Prostate gland (tissue), 2 donors: ENCODE measurements at regions not wholly inside any gene's neighbourhood (a gene's known extent, or its start where the extent isn't known, plus 50 kb on each side); places are given as distances from the start of the nearest gene placed in this dataset.

Experiments used
- DNase-seq: peaks from one replicate; pipeline ENCODE4 v3.0.0-alpha.2; 2019; ENCODE audit warnings: low spot score
- H3K27ac ChIP-seq, 2 donors: fragments of 200-600 bp; sonication (generic); 2 replicates each; pipeline ENCODE4 v1.5.1; 2017 to 2019
- H3K27me3 ChIP-seq: fragments of 200-600 bp; sonication (generic); replicated peaks from 2 replicates; pipeline ENCODE4 v1.5.1; 2019; ENCODE audit not compliant: insufficient read depth
- H3K36me3 ChIP-seq, 2 donors: fragments of 200-600 bp; sonication (generic); 1 replicate in 1 of 2; 2 replicates in 1 of 2; pipeline versions ENCODE4 v1.5.1 to v1.8.1; 2017 to 2019
- H3K4me1 ChIP-seq: fragments of 200-600 bp; sonication (generic); replicated peaks from 2 replicates; pipeline ENCODE4 v1.5.1; 2019
- H3K4me3 ChIP-seq, 2 donors: fragments of 200-600 bp; sonication (generic); 2 replicates each; pipeline ENCODE4 v1.5.1; 2017 to 2019
- H3K9me3 ChIP-seq: fragments of 200-600 bp; sonication (generic); 2 replicates; pipeline ENCODE4 v1.5.1; 2017
- POLR2A ChIP-seq: fragments of 450-650 bp; IDR thresholded peaks from one replicate; pipeline ENCODE4 v1.6.1; 2016; ENCODE audit warnings: antibody characterized with exemption, mild to moderate bottlenecking
- POLR2AphosphoS5 ChIP-seq: sonication (generic); formaldehyde crosslinking; IDR thresholded peaks from one replicate; pipeline ENCODE4 v1.6.1; 2017; ENCODE audit warnings: antibody characterized with exemption
- WGBS: methylation state at CpG from one replicate; pipeline ENCODE4 v1.1.5; 2018; 5-methylcytosine and 5-hydroxymethylcytosine counted together
- intact Hi-C: fragments of 100-400 bp; cut with DNase I; formaldehyde crosslinking; loops from one replicate; pipeline ENCODE4 v1.14.2; 2022
- TF ChIP-seq, protein P1 (sequence below), 4 experiments: fragments of 200-600 bp in 2 of 4; fragments of 450-650 bp in 2 of 4; sonication (generic) in 2 of 4; IDR thresholded peaks; 1 replicate in 3 of 4; 2 replicates in 1 of 4; pipeline ENCODE4 v1.5.1; 2016 to 2019; ENCODE audit warnings: antibody characterized with exemption in 4 of 4, mild to moderate bottlenecking in 2 of 4, moderate library complexity in 2 of 4

DNA sequence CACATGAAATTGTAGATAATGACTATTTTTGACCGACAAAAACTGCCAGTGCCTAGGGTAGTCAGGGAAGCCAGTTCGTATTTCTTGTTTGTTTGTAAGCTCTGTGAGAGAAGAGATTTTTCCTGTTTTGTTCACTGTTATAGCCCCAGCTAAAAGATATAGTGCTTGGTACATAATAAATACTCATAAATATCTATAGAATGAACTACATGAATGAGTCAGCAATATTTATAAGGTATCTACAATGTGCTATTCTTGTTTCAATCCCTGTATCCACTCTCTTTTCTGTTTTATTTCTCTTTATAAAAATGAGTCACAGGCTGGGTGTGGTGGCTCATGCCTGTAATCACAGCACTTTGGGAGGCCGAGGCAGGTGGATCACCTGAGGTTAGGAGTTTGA is 275.6 kb upstream of the FANCL start:
- 82% methylated on average over 3 of the region's 3 CpGs for whole genome bisulfite sequencing
- intact Hi-C loops, result no loop called here
- no peaks in the 10 kb centered on the region for H3K27me3 ChIP-seq

GRCh38 chr2:58515827-58516573 is 274.9 kb upstream of the FANCL start:
- TF ChIP-seq POLR2A, result no peak
- no peak for TF ChIP-seq POLR2AphosphoS5
- TF ChIP-seq, protein P1, sequence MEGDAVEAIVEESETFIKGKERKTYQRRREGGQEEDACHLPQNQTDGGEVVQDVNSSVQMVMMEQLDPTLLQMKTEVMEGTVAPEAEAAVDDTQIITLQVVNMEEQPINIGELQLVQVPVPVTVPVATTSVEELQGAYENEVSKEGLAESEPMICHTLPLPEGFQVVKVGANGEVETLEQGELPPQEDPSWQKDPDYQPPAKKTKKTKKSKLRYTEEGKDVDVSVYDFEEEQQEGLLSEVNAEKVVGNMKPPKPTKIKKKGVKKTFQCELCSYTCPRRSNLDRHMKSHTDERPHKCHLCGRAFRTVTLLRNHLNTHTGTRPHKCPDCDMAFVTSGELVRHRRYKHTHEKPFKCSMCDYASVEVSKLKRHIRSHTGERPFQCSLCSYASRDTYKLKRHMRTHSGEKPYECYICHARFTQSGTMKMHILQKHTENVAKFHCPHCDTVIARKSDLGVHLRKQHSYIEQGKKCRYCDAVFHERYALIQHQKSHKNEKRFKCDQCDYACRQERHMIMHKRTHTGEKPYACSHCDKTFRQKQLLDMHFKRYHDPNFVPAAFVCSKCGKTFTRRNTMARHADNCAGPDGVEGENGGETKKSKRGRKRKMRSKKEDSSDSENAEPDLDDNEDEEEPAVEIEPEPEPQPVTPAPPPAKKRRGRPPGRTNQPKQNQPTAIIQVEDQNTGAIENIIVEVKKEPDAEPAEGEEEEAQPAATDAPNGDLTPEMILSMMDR (IDR thresholded peaks at IDR 0.05), result no peak
- DNase-seq, result no peak
- Histone ChIP-seq H3K4me1 (no peaks in the 10 kb centered on the region), H3K4me3 (no peak overlapping the region), H3K36me3 (no peaks in the 10 kb centered on the region), H3K9me3 (no peaks in the 10 kb centered on the region), H3K27ac (no peak overlapping the region), H3K27me3 (no peaks in the 10 kb centered on the region)
- intact Hi-C loops, result no loop called here
- WGBS, result 89% methylated on average over 2 of the region's 2 CpGs

More for the DNA sequence above, 275.6 kb upstream of the FANCL start:
- H3K36me3 ChIP-seq, result no peaks in the 10 kb centered on the region
- H3K4me1 ChIP-seq, result no peaks in the 10 kb centered on the region
- no peak overlapping the region for H3K4me3 ChIP-seq
- DNase-seq, result no peak
- no peak for TF ChIP-seq POLR2AphosphoS5
- TF ChIP-seq, protein P1 (IDR thresholded peaks at IDR 0.05), result no peak
- no peak for TF ChIP-seq POLR2A
- no peak overlapping the region for H3K27ac ChIP-seq
- no peaks in the 10 kb centered on the region for H3K9me3 ChIP-seq

GRCh38 chr2:58514252-58514651 is 273.1 kb upstream of the FANCL start:
- H3K4me3 ChIP-seq, result no peak overlapping the region
- no peak for DNase-seq
- H3K36me3 ChIP-seq, result no peaks in the 10 kb centered on the region
- intact Hi-C loops, result no loop called here
- H3K4me1 ChIP-seq, result no peaks in the 10 kb centered on the region
- H3K27me3 ChIP-seq, result no peaks in the 10 kb centered on the region
- no peak overlapping the region for H3K27ac ChIP-seq
- no peaks in the 10 kb centered on the region for H3K9me3 ChIP-seq
- TF ChIP-seq, protein P1 (IDR thresholded peaks at IDR 0.05), result no peak
- TF ChIP-seq POLR2AphosphoS5, result no peak

GRCh38 chr2:58512878-58513277 is 271.8 kb upstream of the FANCL start:
- intact Hi-C loops, result no loop called here
- WGBS, result 81% methylated on average over 1 of the region's 1 CpG
- H3K27ac ChIP-seq, result no peak overlapping the region

DNA sequence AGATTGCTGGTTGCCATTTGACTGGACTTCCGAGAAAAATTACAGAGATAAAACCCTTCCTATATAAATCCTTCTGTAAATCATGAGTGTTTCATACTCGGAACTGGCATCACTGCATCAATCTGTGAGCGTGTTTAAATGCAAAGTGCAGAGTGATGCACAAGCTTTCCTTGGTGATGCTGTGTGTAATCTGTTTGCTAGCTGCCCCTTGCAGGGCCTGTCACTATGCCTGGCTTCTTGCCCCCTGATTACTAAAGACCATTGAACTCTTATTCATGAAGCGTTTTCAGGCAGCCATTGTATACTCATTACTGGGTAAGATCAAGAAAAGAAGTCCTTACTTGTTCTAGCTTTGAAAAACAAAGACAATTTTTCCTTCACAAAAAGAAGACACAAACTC is 266.9 kb upstream of the FANCL start:
- no peak for DNase-seq
- intact Hi-C loops, result no loop called here
- no peaks in the 10 kb centered on the region for H3K36me3 ChIP-seq
- no peaks in the 10 kb centered on the region for H3K4me1 ChIP-seq
- H3K4me3 ChIP-seq, result no peak overlapping the region
- TF ChIP-seq POLR2AphosphoS5, result no peak
- TF ChIP-seq POLR2A, result no peak
- TF ChIP-seq, protein P1 (IDR thresholded peaks at IDR 0.05), result no peak
- no peaks in the 10 kb centered on the region for H3K9me3 ChIP-seq
- H3K27me3 ChIP-seq, result no peaks in the 10 kb centered on the region
- 68% methylated on average over 4 of the region's 4 CpGs for WGBS
- no peak overlapping the region for H3K27ac ChIP-seq

More at GRCh38 chr2:58512878-58513277, 271.8 kb upstream of the FANCL start:
- Histone ChIP-seq H3K36me3 (no peaks in the 10 kb centered on the region), H3K4me1 (no peaks in the 10 kb centered on the region), H3K4me3 (no peak overlapping the region), H3K9me3 (no peaks in the 10 kb centered on the region), H3K27me3 (no peaks in the 10 kb centered on the region)
- no peak for DNase-seq
- no peak for TF ChIP-seq POLR2AphosphoS5
- no peak for TF ChIP-seq POLR2A
- TF ChIP-seq, protein P1 (IDR thresholded peaks at IDR 0.05), result no peak
